ENCODE measurements at regions not wholly inside any gene's neighbourhood (a gene's known extent, or its start where the extent isn't known, plus 50 kb on each side); places are given as distances from the start of the nearest gene placed in this dataset.
"Not testable (repeated sequence)": the region's sequence is repeated elsewhere in the genome, so short reads cannot be mapped to it uniquely, and the experiment has no call there.

GRCh38 chr16:7278636-7279035, 54.0 kb upstream of the RBFOX1 start:
- no peak for DNase-seq (ENCODE audit: low spot score)

- DNase-seq (ENCODE audit: low spot score): no peak
These were observed 60.0 kb upstream of the RBFOX1 start for GRCh38 chr16:7272567-7273158.

- DNase-seq (ENCODE audit: low spot score): no peak
These were observed 61.2 kb upstream of the RBFOX1 start for GRCh38 chr16:7271486-7271885.

- no peak for DNase-seq (ENCODE audit: low spot score)
These were observed 61.8 kb upstream of the RBFOX1 start for GRCh38 chr16:7270823-7271222.

GRCh38 chr16:7270006-7270405, 62.6 kb upstream of the RBFOX1 start:
- no peak for DNase-seq (ENCODE audit: low spot score)

- peak; percentile 67 for DNase-seq (ENCODE audit: low spot score)
These were observed 64.5 kb upstream of the RBFOX1 start for GRCh38 chr16:7268182-7268581.

- DNase-seq (ENCODE audit: low spot score): peak; percentile 51
These were observed 75.6 kb upstream of the RBFOX1 start for GRCh38 chr16:7257016-7257415.

- no peak for DNase-seq (ENCODE audit: low spot score)
These were observed 86.1 kb upstream of the RBFOX1 start for GRCh38 chr16:7246578-7246977.

GRCh38 chr16:7239547-7239946, 93.1 kb upstream of the RBFOX1 start:
- no peak for DNase-seq (ENCODE audit: low spot score)

GRCh38 chr16:7236824-7237410, 95.7 kb upstream of the RBFOX1 start:
- DNase-seq (ENCODE audit: low spot score): no peak

GRCh38 chr16:7233975-7234374, 98.7 kb upstream of the RBFOX1 start:
- DNase-seq (ENCODE audit: low spot score): no peak

GRCh38 chr16:7231762-7232161, 100.9 kb upstream of the RBFOX1 start:
- DNase-seq (ENCODE audit: low spot score): no peak

- DNase-seq (ENCODE audit: low spot score): not testable (repeated sequence)
These were observed 103.0 kb upstream of the RBFOX1 start for GRCh38 chr16:7229433-7230218.

- DNase-seq (ENCODE audit: low spot score): no peak
These were observed 105.4 kb upstream of the RBFOX1 start for GRCh38 chr16:7227229-7227721.

- DNase-seq (ENCODE audit: low spot score): no peak
These were observed 111.5 kb upstream of the RBFOX1 start for GRCh38 chr16:7221157-7221556.

- no peak for DNase-seq (ENCODE audit: low spot score)
These were observed 113.7 kb upstream of the RBFOX1 start for GRCh38 chr16:7218936-7219335.

- no peak for DNase-seq (ENCODE audit: low spot score)
These were observed 114.8 kb upstream of the RBFOX1 start for GRCh38 chr16:7217797-7218196.

- DNase-seq (ENCODE audit: low spot score): no peak
These were observed 115.9 kb upstream of the RBFOX1 start for GRCh38 chr16:7216719-7217118.

- DNase-seq (ENCODE audit: low spot score): no peak
These were observed 120.9 kb upstream of the RBFOX1 start for GRCh38 chr16:7211781-7212180.

- DNase-seq (ENCODE audit: low spot score): no peak
These were observed 123.0 kb upstream of the RBFOX1 start for GRCh38 chr16:7209598-7209997.

GRCh38 chr16:7206469-7206868, 126.2 kb upstream of the RBFOX1 start:
- no peak for DNase-seq (ENCODE audit: low spot score)

- no peak for DNase-seq (ENCODE audit: low spot score)
These were observed 132.3 kb upstream of the RBFOX1 start for GRCh38 chr16:7200320-7200719.

GRCh38 chr16:7185689-7186088, 147.0 kb upstream of the RBFOX1 start:
- no peak for DNase-seq (ENCODE audit: low spot score)
